DMS79 treated with DMSO at 0.1 percent for 48 hours (cell line): ENCODE measurements at regions not wholly inside any gene's neighbourhood (a gene's known extent, or its start where the extent isn't known, plus 50 kb on each side); places are given as distances from the start of the nearest gene placed in this dataset.
"Not testable (repeated sequence)": the region's sequence is repeated elsewhere in the genome, so short reads cannot be mapped to it uniquely, and the experiment has no call there.

Experiments
- DNase-seq: peaks from one replicate; lab custom pipeline; 2025; lab: John Stamatoyannopoulos, UW

- not testable (repeated sequence) for DNase-seq
Measured at GRCh38 chr16:21487956-21488355, 111.4 kb upstream of the METTL9 start.

DNA sequence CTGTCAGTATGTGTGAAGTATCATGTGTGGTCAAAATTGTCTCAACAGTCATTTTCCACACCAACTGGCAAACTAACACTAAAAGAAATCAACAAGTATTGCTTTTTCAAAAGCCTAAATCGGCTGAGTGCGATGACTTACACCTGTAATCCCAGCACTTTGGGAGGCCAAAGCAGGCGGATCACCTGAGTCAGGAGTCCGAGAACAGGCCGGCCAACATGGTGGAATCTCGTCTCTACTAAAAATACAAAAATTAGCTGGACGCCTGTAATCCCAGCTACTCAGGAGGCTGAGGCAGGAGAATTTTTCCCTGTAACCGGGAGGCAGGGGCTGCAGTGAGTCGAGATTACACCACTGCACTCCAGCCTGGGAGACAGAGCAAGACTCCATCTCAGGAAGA is 100.3 kb upstream of the METTL9 start:
- not testable (repeated sequence) for DNase-seq

- DNase-seq = not testable (repeated sequence)
Measured at GRCh38 chr16:21501223-21501868, 98.0 kb upstream of the METTL9 start.

DNA sequence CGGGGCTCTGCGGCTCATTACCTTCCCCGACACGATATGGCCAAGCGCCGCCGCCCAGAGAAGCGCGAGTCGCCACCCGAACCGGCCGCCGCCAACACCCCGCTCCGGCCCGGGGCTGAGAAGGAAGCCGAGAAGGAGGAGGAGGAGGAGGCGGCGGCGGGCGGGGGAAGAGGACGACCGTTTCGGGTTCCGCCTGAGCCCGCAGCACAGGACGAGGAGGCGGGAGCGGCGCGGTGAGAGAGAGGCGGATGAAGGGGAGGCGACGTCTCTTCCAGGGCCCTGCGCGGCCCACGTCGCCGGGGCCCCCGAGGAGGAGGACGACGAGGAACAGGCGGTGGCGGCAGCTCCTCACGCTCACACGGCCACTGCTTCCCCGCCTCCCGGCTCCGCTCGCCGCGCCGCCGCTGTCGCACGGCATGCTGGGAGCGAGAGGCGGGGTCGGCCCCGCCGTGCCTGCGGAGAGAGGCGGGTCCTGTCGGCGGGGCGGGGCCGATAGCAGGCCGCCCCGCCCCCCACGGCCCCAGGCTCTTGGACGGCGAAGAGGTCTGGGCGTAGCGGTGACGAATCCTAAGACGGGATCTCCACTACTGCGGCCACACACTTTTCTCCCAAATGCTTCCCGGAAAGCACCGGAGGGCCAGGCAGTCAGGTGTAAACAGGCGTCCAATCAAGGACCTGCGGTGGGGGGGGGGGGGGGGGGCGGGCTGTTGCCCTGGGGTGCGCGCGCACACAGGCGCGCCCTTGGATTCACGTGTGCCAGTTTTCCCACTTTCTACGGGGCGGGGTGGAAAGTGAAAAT is 97.3 kb upstream of the METTL9 start:
- peak; percentile 88 for DNase-seq

DNA sequence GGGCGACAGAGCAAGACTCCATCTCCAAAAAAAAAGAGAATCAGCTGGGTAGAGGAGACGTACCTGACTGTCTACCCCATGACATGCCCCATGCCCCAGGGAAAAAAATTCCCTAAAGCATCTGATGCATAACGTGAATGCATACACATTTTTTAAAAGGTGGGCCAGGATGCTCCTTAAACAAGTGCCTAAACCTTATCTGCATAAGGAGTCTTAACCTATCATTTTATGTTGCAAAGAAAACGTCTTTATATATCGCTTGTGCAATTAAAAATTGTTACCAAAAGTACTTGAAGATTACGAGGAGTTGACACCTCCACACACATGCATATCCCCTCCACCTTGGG is 95.8 kb upstream of the METTL9 start:
- not testable (repeated sequence) for DNase-seq

DNA sequence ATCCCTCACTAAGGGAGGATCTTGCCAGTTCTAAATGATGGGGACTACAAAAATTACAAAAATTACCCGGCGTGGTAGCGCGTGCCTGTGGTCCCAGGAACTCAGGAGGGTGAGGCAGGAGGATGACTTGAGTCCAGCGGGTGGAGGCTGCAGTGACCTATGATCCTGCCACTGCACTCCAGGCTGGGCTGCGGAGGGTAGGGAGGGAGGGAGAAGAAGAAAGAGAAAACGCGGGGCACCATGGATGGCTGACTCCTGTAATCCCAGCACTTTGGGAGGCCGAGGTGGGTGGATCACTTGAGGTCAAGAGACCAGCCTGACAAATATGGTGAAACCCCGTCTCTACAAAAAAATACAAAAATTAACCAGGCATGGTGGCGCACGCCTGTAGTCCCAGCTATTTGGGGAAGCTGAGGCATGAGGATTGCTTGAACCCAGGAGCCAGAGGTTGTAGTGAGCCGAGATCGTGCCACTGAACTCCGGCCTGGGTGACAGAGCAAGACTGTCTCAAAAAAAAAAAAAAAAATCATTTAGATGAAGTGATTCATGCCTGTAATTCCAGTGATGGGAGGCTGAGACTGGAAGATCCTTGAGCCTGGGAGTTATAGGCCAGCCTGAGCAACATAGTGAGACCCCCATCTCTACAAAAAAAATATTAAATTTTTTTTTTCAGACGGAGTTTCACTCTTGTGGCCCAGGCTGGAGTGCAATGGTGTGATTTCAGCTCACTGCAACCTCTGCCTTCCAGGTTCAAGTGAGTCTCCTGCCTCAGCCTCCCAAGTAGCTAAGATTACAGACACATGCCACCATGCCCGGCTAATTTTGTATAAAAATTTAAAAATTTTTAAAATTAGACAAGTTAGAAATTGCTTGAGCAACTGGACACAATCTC is 95.2 kb upstream of the METTL9 start:
- DNase-seq = not testable (repeated sequence)

- not testable (repeated sequence) for DNase-seq
Measured at GRCh38 chr16:21505751-21506520, 93.4 kb upstream of the METTL9 start.

DNA sequence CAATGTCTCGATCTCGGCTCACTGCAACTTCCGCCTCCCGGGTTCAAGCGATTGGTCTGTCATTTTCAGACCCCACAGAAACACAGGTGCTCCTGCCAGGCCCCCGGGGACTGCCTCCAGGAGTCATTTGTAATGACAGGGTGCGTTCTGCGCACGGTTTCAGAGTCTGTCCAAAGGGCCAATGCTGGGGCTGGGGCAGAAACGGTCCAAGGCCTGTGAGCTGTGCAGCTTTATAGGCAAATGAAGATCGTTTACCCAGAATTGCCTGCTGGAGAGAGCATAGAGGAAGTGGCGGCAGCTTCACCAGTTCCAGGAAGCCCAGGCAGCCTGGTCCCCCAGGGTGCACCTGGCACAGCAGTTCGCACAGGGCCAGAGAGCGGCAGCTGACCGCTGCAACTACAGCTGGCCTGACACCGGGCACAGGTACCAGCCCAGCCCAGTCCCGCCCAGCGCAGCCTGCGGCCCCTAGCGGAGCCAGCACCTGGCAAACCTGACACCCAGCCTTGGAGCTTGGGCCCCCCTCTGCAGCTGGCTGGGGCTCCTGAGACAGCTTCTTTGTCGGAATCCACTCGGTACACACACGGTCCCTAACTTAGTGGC is 92.4 kb upstream of the METTL9 start:
- not testable (repeated sequence) for DNase-seq

DNA sequence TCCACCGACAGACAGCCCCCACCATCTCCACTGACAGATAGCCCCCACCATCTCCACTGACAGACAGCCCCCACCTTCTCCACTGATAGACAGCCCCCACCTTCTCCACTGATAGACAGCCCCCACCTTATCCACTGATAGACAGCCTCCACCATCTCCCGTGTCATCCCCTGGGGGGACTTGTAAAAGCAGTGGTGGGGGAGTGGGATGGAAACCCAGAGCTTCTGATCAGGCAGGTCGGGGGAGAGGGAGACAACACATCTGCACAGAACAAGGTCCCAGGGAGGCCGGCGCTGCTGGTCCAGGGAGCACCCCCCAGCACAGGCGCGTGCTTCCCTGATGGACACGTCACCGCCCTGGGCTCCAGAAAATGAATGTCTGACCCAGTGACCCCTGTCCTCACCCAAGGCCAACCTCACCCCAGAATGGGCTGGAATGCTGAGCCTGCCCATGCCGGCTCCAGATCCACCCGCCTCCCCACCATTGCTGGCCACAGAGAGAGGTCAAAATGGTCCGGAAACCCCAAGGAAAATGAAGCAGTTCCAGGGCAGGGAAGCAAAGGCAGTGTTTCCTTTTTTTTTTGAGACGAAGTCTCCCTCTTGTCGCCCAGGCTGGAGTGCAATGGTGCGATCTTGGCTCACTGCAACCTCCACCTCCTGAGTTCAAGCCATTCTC is 91.6 kb upstream of the METTL9 start:
- DNase-seq = not testable (repeated sequence)

- DNase-seq = not testable (repeated sequence)
Measured at GRCh38 chr16:21508661-21509436, 90.5 kb upstream of the METTL9 start.

- DNase-seq = not testable (repeated sequence)
Measured at GRCh38 chr16:21509437-21510086, 89.8 kb upstream of the METTL9 start.

DNA sequence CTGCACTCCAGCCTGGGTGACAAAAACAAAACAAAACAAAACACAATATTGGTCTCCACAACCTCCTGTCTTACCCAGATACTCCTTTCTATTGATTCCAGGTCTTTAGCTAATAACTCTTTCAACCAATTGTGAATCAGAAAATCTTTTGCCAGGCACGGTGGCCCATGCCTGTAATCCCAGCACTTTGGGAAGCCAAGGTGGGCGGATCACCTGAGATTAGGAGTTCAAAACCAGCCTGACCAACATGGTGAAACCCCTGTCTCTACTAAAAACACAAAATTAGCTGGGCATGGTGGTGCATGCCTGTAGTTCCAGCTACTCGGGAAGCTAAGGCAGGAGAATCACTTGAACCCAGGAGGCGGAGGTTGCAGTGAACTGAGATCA is 88.5 kb upstream of the METTL9 start:
- not testable (repeated sequence) for DNase-seq

GRCh38 chr16:21511315-21512210 is 87.8 kb upstream of the METTL9 start:
- DNase-seq = peak; percentile 21

GRCh38 chr16:21512280-21513192 is 86.8 kb upstream of the METTL9 start:
- not testable (repeated sequence) for DNase-seq

DNA sequence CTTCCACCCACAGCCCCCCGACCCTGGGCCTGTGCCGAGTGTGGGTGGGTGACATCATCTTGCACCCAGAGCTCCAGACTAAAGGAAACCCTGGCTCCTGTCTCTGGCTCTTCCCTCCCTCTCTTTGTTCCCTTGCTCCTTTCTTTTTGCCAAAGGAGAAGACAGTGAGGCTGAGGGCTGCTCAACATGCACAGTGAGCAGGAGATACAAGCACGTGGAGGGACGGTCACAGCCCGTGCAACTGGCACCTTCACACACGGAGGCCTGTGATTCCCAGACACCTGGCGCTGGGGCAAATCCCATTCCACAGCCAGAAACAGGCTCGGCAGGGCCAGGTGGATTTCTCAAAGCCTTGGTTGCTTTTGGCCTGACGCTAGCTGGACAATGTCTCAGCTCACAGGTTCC is 86.0 kb upstream of the METTL9 start:
- DNase-seq = not testable (repeated sequence)

- DNase-seq = peak; percentile 32
Measured at GRCh38 chr16:21513812-21514473, 85.4 kb upstream of the METTL9 start.

GRCh38 chr16:21514474-21514840 is 84.9 kb upstream of the METTL9 start:
- not testable (repeated sequence) for DNase-seq
